GM10248 (cell line): ENCODE measurements at regions not wholly inside any gene's neighbourhood (a gene's known extent, or its start where the extent isn't known, plus 50 kb on each side); places are given as distances from the start of the nearest gene placed in this dataset.
"Not testable (repeated sequence)": the region's sequence is repeated elsewhere in the genome, so short reads cannot be mapped to it uniquely, and the experiment has no call there.

Experiments used
- CTCF ChIA-PET: fragments of 300-600 bp; sonication (Branson Sonifier 250); formaldehyde crosslinking; extraction: SDS; loops from one replicate; lab custom pipeline; 2021; ENCODE audit warnings: antibody characterized with exemption; lab: Yijun Ruan, JAX
- POLR2A ChIA-PET: fragments of 350-650 bp; sonication (Branson Sonifier 250); formaldehyde crosslinking; extraction: SDS; loops from one replicate; lab custom pipeline; 2020; ENCODE audit warnings: antibody characterized with exemption; lab: Yijun Ruan, JAX
- DNase-seq: peaks from one replicate; pipeline ENCODE4 v3.0.0; 2012; ENCODE audit errors: extremely low spot score
- TF ChIP-seq, protein P1 (sequence below): IDR thresholded peaks from 2 replicates; pipeline ENCODE4 v1.5.1; 2012; ENCODE audit warnings: mild to moderate bottlenecking, low read depth; ENCODE audit errors: extremely low read depth, missing control alignments, control extremely low read depth

DNA sequence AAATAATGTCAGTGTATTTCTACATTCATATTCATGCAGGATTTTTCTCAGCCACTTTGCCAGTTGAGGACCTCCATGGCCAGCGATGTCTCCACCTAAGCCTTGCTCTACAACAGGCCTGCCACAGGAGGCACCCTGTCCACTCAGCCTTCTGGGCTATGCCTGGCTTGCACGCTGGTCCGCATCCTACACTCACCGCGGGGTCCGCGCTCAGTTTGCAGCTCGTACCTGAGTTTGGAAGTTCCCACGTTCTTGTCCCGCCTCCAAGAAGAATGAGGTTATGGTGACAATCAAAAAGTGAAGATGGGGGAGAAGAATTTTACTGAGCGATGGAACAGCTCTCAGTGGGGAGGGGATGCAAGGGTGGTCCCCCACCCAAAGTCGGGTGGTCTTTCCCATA, 93.6 kb upstream of the GRIK1 start:
- ChIA-PET CTCF (no interaction called here), POLR2A (no interaction called here)

DNA sequence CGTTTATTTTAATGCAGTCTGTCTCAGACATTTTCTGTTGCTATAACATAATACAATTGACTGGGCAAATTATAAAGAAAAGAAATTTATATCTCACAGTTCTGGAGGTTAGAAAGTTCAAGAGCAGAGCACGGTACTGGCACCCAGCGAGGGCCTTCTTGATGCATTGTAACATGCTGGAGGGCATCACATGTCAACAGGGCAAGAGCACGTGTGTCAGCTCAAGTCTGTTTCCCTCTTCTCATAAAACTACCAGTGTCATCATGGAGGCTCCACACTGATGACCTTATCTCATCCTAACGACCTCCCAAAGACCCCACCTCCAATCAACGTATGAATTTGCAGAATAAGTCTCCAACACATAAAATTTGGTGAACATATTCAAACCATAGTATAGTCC, 90.6 kb upstream of the GRIK1 start:
- TF ChIP-seq, protein P1, sequence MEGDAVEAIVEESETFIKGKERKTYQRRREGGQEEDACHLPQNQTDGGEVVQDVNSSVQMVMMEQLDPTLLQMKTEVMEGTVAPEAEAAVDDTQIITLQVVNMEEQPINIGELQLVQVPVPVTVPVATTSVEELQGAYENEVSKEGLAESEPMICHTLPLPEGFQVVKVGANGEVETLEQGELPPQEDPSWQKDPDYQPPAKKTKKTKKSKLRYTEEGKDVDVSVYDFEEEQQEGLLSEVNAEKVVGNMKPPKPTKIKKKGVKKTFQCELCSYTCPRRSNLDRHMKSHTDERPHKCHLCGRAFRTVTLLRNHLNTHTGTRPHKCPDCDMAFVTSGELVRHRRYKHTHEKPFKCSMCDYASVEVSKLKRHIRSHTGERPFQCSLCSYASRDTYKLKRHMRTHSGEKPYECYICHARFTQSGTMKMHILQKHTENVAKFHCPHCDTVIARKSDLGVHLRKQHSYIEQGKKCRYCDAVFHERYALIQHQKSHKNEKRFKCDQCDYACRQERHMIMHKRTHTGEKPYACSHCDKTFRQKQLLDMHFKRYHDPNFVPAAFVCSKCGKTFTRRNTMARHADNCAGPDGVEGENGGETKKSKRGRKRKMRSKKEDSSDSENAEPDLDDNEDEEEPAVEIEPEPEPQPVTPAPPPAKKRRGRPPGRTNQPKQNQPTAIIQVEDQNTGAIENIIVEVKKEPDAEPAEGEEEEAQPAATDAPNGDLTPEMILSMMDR = no peak
- ChIA-PET CTCF (no interaction called here), POLR2A (no interaction called here)
- no peak for DNase-seq

More for the DNA sequence above, 93.6 kb upstream of the GRIK1 start:
- no peak for DNase-seq
- TF ChIP-seq, protein P1 = no peak

DNA sequence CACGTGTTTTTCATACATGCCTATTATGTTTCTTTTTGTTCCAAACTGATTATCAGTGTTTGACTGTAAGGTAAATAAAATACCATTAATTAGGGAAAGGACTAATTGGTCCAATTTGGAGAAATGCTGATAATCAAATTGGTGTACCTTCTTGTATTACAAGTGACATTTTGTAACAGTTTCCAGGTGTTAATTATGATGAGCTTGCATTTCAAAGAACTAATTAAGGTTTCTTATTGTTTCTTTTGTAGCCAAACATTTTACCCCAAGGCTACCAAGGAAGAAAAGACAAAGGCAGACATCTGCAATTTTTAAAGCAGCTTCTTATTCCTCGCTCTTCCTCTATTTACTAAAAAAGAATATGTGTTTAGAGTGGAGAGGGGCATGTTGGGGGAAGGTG, 88.7 kb upstream of the GRIK1 start:
- ChIA-PET POLR2A (no interaction called here), CTCF (interaction anchor here (3.2 kb wide), 1 partner anchor 16 kb away, joined by 16 read pairs; no protein-coding TSS in a partner anchor)
- DNase-seq = no peak
- TF ChIP-seq, protein P1 = no peak

DNA sequence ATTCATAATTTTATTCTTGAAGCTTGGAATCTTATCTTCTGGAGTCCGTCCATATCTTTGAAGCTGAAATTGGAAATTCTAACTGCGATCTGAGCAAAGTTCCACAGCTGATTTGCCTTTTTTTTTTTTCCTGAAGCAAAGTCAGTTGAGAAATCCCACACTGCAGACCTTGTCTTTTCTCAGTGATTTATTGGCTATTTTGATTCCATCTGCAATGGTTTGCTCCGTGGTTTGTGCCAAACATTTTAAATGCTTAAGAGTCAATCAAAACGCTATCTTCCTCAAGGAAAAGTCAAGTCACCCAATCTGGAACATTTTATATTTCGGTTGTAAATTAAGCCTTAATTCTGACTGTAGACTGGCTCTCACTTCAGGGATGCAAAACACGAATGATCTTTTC, 88.2 kb upstream of the GRIK1 start:
- POLR2A ChIA-PET = no interaction called here

DNA sequence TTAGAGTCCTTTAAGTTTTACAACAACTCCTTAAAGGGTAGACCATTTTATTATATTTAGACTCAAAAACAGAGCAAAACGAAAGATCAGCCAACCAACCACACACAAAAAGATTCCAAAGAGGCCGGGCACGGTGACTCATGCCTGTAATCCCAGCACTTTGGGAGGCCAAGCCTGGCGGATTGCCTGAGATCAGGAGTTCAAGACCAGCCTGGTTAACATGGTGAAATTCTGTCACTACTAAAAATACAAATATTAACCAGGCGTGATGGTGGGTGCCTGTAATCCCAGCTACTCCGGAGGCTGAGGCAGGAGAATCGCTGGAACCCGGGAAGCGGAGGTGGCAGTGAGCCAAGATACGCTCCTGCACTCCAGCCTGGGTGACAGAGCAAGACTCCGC, 83.3 kb upstream of the GRIK1 start:
- CTCF ChIA-PET, DNase-seq, POLR2A ChIA-PET: not testable (repeated sequence)

More for the DNA sequence above, 88.2 kb upstream of the GRIK1 start:
- TF ChIP-seq, protein P1 = no peak
- DNase-seq = no peak
- CTCF ChIA-PET = interaction anchor here (3.2 kb wide), 1 partner anchor 17 kb away, joined by 16 read pairs; no protein-coding TSS in a partner anchor

DNA sequence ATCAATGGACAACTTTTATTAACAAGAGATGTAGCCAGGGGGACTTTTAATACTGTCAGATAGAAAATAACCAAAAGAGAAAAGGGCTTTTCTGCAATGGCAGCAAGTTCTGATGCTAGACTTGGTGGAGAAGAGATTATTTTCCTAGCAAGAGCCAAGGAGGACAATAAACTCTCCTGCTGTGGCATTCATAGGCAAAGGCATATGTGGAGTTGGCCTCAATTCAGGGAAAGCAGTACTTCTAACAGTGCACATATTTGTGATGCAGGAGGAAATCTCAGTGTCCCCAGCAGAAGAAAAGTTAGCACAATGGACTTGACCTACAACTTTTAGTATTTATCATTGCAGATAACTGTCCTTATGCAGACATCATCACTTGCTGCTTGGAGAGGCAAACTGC, 75.1 kb upstream of the GRIK1 start:
- TF ChIP-seq, protein P1 = no peak
- no peak for DNase-seq
- ChIA-PET POLR2A (no interaction called here), CTCF (interaction anchor here (0.6 kb wide), 1 partner anchor 12 kb away, joined by 3 read pairs; no protein-coding TSS in a partner anchor)

DNA sequence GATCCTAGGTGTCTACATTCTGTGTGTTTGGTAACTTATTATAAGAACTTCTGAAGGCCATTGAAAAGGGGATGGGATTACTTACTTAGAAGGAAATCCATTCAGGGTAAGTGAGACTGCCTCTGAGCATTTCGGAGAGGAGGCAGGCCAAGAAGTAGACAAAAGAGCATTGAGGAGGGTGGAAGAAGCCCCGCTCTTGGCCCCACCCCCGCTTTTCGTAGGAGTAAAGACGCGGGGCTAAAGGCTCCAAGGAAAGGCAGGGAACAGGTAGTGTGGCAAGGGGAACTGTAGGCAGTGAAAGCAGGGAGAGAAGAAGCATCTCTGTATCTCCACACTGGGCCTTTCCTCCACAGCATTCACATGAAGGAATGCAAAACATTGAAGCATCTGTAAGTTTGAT, 51.8 kb upstream of the GRIK1 start:
- ChIA-PET CTCF (no interaction called here), POLR2A (no interaction called here)
- TF ChIP-seq, protein P1 = no peak
- no peak for DNase-seq
